H1 (cell line): ENCODE measurements at regions not wholly inside any gene's neighbourhood (a gene's known extent, or its start where the extent isn't known, plus 50 kb on each side); places are given as distances from the start of the nearest gene placed in this dataset.

Source experiments
- CTCF ChIA-PET: fragments of 300-600 bp; sonication (Branson Sonifier 250); formaldehyde crosslinking; loops from one replicate; lab custom pipeline; 2021; ENCODE audit not compliant: partially characterized antibody; lab: Charles Lee
- POLR2A ChIA-PET: fragments of 300-600 bp; sonication (Branson Sonifier 250); formaldehyde crosslinking; loops from one replicate; lab custom pipeline; 2021; ENCODE audit warnings: inconsistent platforms; ENCODE audit not compliant: partially characterized antibody; lab: Charles Lee
- DNase-seq, 2 experiments: peaks; one replicate each; pipeline versions ENCODE4 v3.0.0 to v3.0.0-alpha.2; 2010 to 2022; ENCODE audit warnings: low spot score in 2 of 2, low read depth in 1 of 2, mixed read lengths in 1 of 2
- FAIRE-seq: peaks from 2 replicates; lab custom pipeline; 2011; peaks lifted over from hg19 to GRCh38; lab: Jason Lieb, UNC
- H2AFZ ChIP-seq: 2 replicates; pipeline ENCODE4 v1.8.1; 2012; ENCODE audit warnings: low read length, inconsistent platforms
- H2AK5ac ChIP-seq: 2 replicates; pipeline ENCODE4 v1.6.1; 2013; ENCODE audit warnings: low read depth, low read length
- H2BK120ac ChIP-seq: replicated peaks from 2 replicates; pipeline ENCODE3; 2013; ENCODE audit warnings: low read depth, low read length, inconsistent platforms
- H2BK12ac ChIP-seq: 2 replicates; pipeline ENCODE4 v1.6.1; 2013; ENCODE audit warnings: low read depth, low read length
- H2BK15ac ChIP-seq: 2 replicates; pipeline ENCODE4 v1.6.1; 2013; ENCODE audit warnings: low read length
- H2BK20ac ChIP-seq: 2 replicates; pipeline ENCODE4 v1.6.1; 2013; ENCODE audit warnings: low read length
- H2BK5ac ChIP-seq: 2 replicates; pipeline ENCODE4 v1.6.1; 2013; ENCODE audit warnings: low read depth, low read length
- H3K14ac ChIP-seq: 2 replicates; pipeline ENCODE4 v1.6.1; 2013; ENCODE audit warnings: inconsistent platforms; ENCODE audit not compliant: insufficient read length
- H3K18ac ChIP-seq: 2 replicates; pipeline ENCODE4 v1.6.1; 2013; ENCODE audit warnings: low read length; ENCODE audit errors: extremely low read depth
- H3K23ac ChIP-seq: 2 replicates; pipeline ENCODE4 v1.6.1; 2013; ENCODE audit warnings: inconsistent platforms; ENCODE audit not compliant: insufficient read length
- H3K23me2 ChIP-seq: 2 replicates; pipeline ENCODE4 v1.6.1; 2013; ENCODE audit warnings: low read depth, low read length
- H3K27ac ChIP-seq: 2 replicates; pipeline ENCODE4 v1.6.1; 2011; ENCODE audit warnings: low read depth, low read length, inconsistent platforms
- H3K27me3 ChIP-seq, 4 experiments: replicated peaks in 1 of 4; 1 replicate in 1 of 4; 2 replicates in 3 of 4; pipeline versions ENCODE4 v1.6.1 to v1.8.1; 2011 to 2013; ENCODE audit warnings: low read length in 3 of 4, mild to moderate bottlenecking in 3 of 4, inconsistent platforms in 2 of 4, mixed read lengths in 2 of 4, moderate library complexity in 1 of 4; ENCODE audit not compliant: control insufficient read depth in 3 of 4, insufficient read depth in 3 of 4; ENCODE audit errors: extremely low read depth in 1 of 4
- H3K36me3 ChIP-seq, 4 experiments: 2 replicates each; pipeline versions ENCODE4 v1.6.1 to v1.8.1; 2011 to 2013; ENCODE audit warnings: mild to moderate bottlenecking in 4 of 4, low read length in 3 of 4, moderate library complexity in 2 of 4, control low read depth in 1 of 4, inconsistent platforms in 1 of 4; ENCODE audit not compliant: insufficient read depth in 4 of 4, control insufficient read depth in 2 of 4
- H3K4ac ChIP-seq: replicated peaks from 2 replicates; pipeline ENCODE3; 2013; ENCODE audit warnings: low read length, low read depth, mixed read lengths, inconsistent platforms; ENCODE audit not compliant: insufficient read length
- H3K4me1 ChIP-seq, 4 experiments: replicated peaks in 1 of 4; 1 replicate in 1 of 4; 2 replicates in 3 of 4; pipeline versions ENCODE4 v1.6.1 to v1.8.1; 2011 to 2013; ENCODE audit warnings: low read length in 3 of 4, inconsistent platforms in 2 of 4, mixed read lengths in 1 of 4; ENCODE audit not compliant: insufficient read depth in 4 of 4, control insufficient read depth in 3 of 4
- H3K4me2 ChIP-seq, 2 experiments: 2 replicates each; pipeline versions ENCODE4 v1.6.1 to v1.8.1; 2011 to 2013; ENCODE audit warnings: low read depth in 2 of 2, low read length in 2 of 2, control low read depth in 1 of 2, inconsistent platforms in 1 of 2, mild to moderate bottlenecking in 1 of 2; ENCODE audit not compliant: insufficient read depth in 1 of 2
- H3K4me3 ChIP-seq, 4 experiments: fragments of 200-600, 300-600 bp in 1 of 4; sonication (generic), shearing (Covaris generic), sonication (Bioruptor Twin) in 1 of 4; 2 replicates each; pipeline versions ENCODE4 v1.5.1 to v1.8.1; 2011 to 2016; ENCODE audit warnings: low read length in 4 of 4, low read depth in 3 of 4, control low read depth in 2 of 4, inconsistent platforms in 2 of 4, mild to moderate bottlenecking in 2 of 4, mixed read lengths in 1 of 4, moderate library complexity in 1 of 4; ENCODE audit not compliant: insufficient read depth in 2 of 4; ENCODE audit errors: extremely low read depth in 1 of 4
- H3K56ac ChIP-seq: replicated peaks from 2 replicates; pipeline ENCODE3; 2013; ENCODE audit warnings: low read depth, mild to moderate bottlenecking, mixed read lengths, low read length, inconsistent platforms; ENCODE audit not compliant: insufficient read length
- H3K79me1 ChIP-seq: 2 replicates; pipeline ENCODE4 v1.6.1; 2013; ENCODE audit warnings: low read depth, low read length, control low read depth
- H3K79me2 ChIP-seq, 2 experiments: 2 replicates each; pipeline versions ENCODE4 v1.6.1 to v1.8.1; 2012 to 2013; ENCODE audit warnings: low read length in 2 of 2, mild to moderate bottlenecking in 2 of 2, inconsistent platforms in 1 of 2; ENCODE audit not compliant: insufficient read depth in 2 of 2, control insufficient read depth in 1 of 2
- H3K9ac ChIP-seq, 4 experiments: replicated peaks in 1 of 4; 1 replicate in 1 of 4; 2 replicates in 3 of 4; pipeline versions ENCODE4 v1.6.1 to v1.8.1; 2011 to 2013; ENCODE audit warnings: low read depth in 3 of 4, low read length in 3 of 4, control low read depth in 2 of 4, mild to moderate bottlenecking in 2 of 4, moderate library complexity in 2 of 4, inconsistent platforms in 1 of 4; ENCODE audit errors: extremely low read depth in 1 of 4
- H3K9me3 ChIP-seq, 2 experiments: 2 replicates each; pipeline versions ENCODE4 v1.6.1 to v1.8.1; 2012 to 2013; ENCODE audit warnings: mild to moderate bottlenecking in 2 of 2, moderate library complexity in 2 of 2, control low read depth in 1 of 2, inconsistent platforms in 1 of 2, low read depth in 1 of 2, low read length in 1 of 2, mixed read lengths in 1 of 2; ENCODE audit not compliant: insufficient read depth in 2 of 2
- H4K20me1 ChIP-seq, 2 experiments: replicated peaks in 1 of 2; 2 replicates each; pipeline versions ENCODE3 to v1.8.1; 2011 to 2013; ENCODE audit warnings: inconsistent platforms in 2 of 2, low read length in 2 of 2, mild to moderate bottlenecking in 1 of 2; ENCODE audit not compliant: insufficient read depth in 2 of 2, control insufficient read depth in 1 of 2
- H4K5ac ChIP-seq: 2 replicates; pipeline ENCODE4 v1.6.1; 2013; ENCODE audit warnings: low read length, low read depth, mixed read lengths, inconsistent platforms; ENCODE audit not compliant: insufficient read length
- H4K8ac ChIP-seq: 2 replicates; pipeline ENCODE4 v1.8.0; 2013; ENCODE audit warnings: mild to moderate bottlenecking, moderate library complexity, low read length, inconsistent platforms; ENCODE audit not compliant: insufficient read depth; ENCODE audit errors: extremely low read depth
- H4K91ac ChIP-seq: replicated peaks from 2 replicates; pipeline ENCODE3; 2013; ENCODE audit warnings: low read length, mixed read lengths, inconsistent platforms; ENCODE audit not compliant: insufficient read length
- CBX5 ChIP-seq: fragments of 300-800, 300-1000 bp; sonication (generic); IDR thresholded peaks from 2 replicates; pipeline ENCODE4 v1.7.1; 2016; ENCODE audit warnings: antibody characterized with exemption, low read length, low read depth
- CREB1 ChIP-seq: IDR thresholded peaks from 2 replicates; pipeline ENCODE4 v1.6.1; 2012; ENCODE audit warnings: inconsistent platforms
- EZH2 ChIP-seq: fragments of 200-600 bp; sonication (generic); IDR thresholded peaks from 2 replicates; pipeline ENCODE4 v1.7.1; 2012; ENCODE audit warnings: low read depth, mild to moderate bottlenecking, moderate library complexity, low read length, inconsistent platforms; ENCODE audit not compliant: severe bottlenecking
- FOSL1 ChIP-seq: IDR thresholded peaks from 2 replicates; pipeline ENCODE4 v1.6.1; 2011; ENCODE audit warnings: mild to moderate bottlenecking, low read depth, low read length, moderate library complexity; ENCODE audit not compliant: insufficient read depth
- JUN ChIP-seq: IDR thresholded peaks from 2 replicates; pipeline ENCODE4 v1.6.1; 2011; ENCODE audit warnings: low read depth, mild to moderate bottlenecking, improper control_type of control experiment, low read length
- KDM4A ChIP-seq: IDR thresholded peaks from one replicate; pipeline ENCODE4 v1.7.1; 2012; ENCODE audit warnings: low read depth, mild to moderate bottlenecking, moderate library complexity, low read length, inconsistent platforms; ENCODE audit not compliant: severe bottlenecking
- MAX ChIP-seq: IDR thresholded peaks from 2 replicates; pipeline ENCODE4 v1.6.1; 2012; ENCODE audit warnings: inconsistent platforms
- PHF8 ChIP-seq: fragments of 200-600 bp; sonication (generic); conservative IDR thresholded peaks from 2 replicates; pipeline ENCODE4 v1.7.1; 2012; ENCODE audit warnings: low read depth, mild to moderate bottlenecking, inconsistent platforms, low read length, moderate library complexity
- POU5F1 ChIP-seq: IDR thresholded peaks from 2 replicates; pipeline ENCODE4 v1.6.1; 2011; ENCODE audit warnings: low read depth, mild to moderate bottlenecking, low read length, moderate library complexity
- SIRT6 ChIP-seq: IDR thresholded peaks from one replicate; pipeline ENCODE4 v1.7.1; 2012; ENCODE audit warnings: low read length, inconsistent platforms
- SP1 ChIP-seq: IDR thresholded peaks from 2 replicates; pipeline ENCODE4 v1.6.1; 2011; ENCODE audit warnings: low read depth, low read length
- WGBS, 2 experiments: shearing (Covaris generic) in 1 of 2; methylation state at CpG; one replicate each; pipeline versions ENCODE4 v1.1.6 to v1.1.7; 2013 to 2015; ENCODE audit warnings: low lambda C conversion rate in 2 of 2, mixed read lengths in 2 of 2, inconsistent platforms in 1 of 2, low coverage in 1 of 2, missing lambda C conversion rate in 1 of 2; ENCODE audit not compliant: insufficient replicate concordance in 2 of 2, insufficient coverage in 1 of 2, insufficient read length in 1 of 2; ENCODE audit errors: extremely low coverage in 1 of 2, missing lambda C conversion rate in 1 of 2; 5-methylcytosine and 5-hydroxymethylcytosine counted together
- TF ChIP-seq, protein P1 (sequence below): IDR thresholded peaks from 2 replicates; pipeline ENCODE4 v1.6.1; 2012; ENCODE audit warnings: inconsistent platforms

DNA sequence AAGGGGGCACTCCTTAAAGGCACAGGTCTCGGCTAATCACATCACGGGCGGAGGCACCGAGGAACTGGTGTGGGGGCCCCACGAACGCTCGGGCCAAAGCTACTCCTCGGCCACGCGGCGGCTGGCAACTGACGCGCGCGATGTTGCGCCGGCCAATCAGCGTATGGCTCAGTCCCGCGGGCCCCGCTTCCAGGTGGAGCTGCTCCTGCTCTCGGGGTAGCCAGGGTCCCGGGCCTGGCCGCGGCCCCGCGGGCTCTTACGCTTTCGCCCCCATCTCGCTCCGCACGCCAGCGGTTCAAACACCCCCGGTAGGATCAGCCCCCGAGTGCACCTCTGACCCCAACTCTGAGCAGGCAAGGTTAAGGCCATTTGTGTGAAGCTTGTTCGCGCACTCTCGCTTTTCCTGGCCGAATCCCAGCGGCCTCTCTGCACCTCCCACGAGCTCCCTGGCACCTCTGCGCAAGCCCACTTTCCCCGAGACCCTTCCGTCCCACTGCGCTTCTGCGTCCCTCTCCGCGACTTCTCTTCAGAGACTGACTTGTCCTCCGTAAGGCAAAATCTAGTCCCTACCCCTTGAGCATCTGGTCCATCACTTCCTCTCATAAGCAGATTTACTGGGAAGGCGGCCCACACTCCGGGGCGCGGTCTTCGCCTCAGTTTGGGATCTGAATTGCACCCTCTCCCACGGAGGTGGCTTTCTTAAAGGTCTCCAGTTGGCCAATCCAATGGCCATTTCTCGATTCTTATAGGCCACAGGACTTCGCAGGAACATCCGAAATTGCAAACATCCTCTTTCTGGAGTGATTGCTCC is 200.9 kb upstream of the TBX20 start:
- no peak overlapping the region for H2BK5ac ChIP-seq
- no peak overlapping the region for H4K5ac ChIP-seq
- H3K23ac ChIP-seq, result no peak overlapping the region
- peak overlapping the region; percentile 41 to 61 (median 54) for H3K4me3 ChIP-seq
- FAIRE-seq (no peak), DNase-seq (no peak)
- no peak overlapping the region; the same call in 1 of the 2 replicates for H3K18ac ChIP-seq
- peaks cover 3% of the 10 kb centered on the region; the same call in 1 of the 2 replicates for H3K23me2 ChIP-seq
- 0 out of 4 replicates have a peak, but pooled peaks cover 0 to 5% of the 10 kb centered on the region in 2 experiments for H3K9me3 ChIP-seq
- H4K20me1 ChIP-seq, result no peaks in the 10 kb centered on the region
- peak overlapping the region; percentile 81 to 85 for H3K4me2 ChIP-seq
- CTCF ChIA-PET, result interaction anchor here (0.6 to 2.2 kb wide), 10 partner anchors 9 to 809 kb away, joined by 3 to 7 read pairs (median 4); no protein-coding TSS in a partner anchor
- WGBS, 2 experiments, result 47% methylated on average over 54 of the region's 58 CpGs; no CpG with 5 or more reads in 1 of the 2 experiments
- POLR2A ChIA-PET, result no interaction called here
- peak overlapping the region; percentile 93 for H2AFZ ChIP-seq
- no peaks in the 10 kb centered on the region for H3K36me3 ChIP-seq
- H4K91ac ChIP-seq, result no peak overlapping the region
- H4K8ac ChIP-seq, result peak overlapping the region; percentile 7
- no peaks in the 10 kb centered on the region for H3K4me1 ChIP-seq
- H2AK5ac ChIP-seq, result no peak overlapping the region
- no peaks in the 10 kb centered on the region for H3K79me1 ChIP-seq
- H3K9ac ChIP-seq, result no peak overlapping the region; a peak in 2 of 7 replicates
- H3K56ac ChIP-seq, result no peak overlapping the region
- H3K79me2 ChIP-seq, result no peaks in the 10 kb centered on the region
- no peak overlapping the region for H3K14ac ChIP-seq
- peaks cover 2 to 27% (median 14%) of the 10 kb centered on the region in 4 experiments; a peak in 6 of 7 replicates for H3K27me3 ChIP-seq
- peak overlapping the region; percentile 43; the same call in 1 of the 2 replicates for H2BK12ac ChIP-seq
- H3K4ac ChIP-seq, result no peak overlapping the region
- no peak overlapping the region for H2BK15ac ChIP-seq
- H2BK120ac ChIP-seq, result no peak overlapping the region
- no peak overlapping the region for H2BK20ac ChIP-seq
- H3K27ac ChIP-seq, result no peak overlapping the region
- TF ChIP-seq KDM4A (peak; percentile 92), POU5F1 (no peak), SIRT6 (no peak), CBX5 (no peak), SP1 (no peak), MAX (peak; percentile 78), PHF8 (no peak), JUN (no peak), CREB1 (0 out of 2 replicates have a peak, but pooled peaks have one; percentile 18), EZH2 (peak; percentile 42), FOSL1 (no peak)
- TF ChIP-seq, protein P1, sequence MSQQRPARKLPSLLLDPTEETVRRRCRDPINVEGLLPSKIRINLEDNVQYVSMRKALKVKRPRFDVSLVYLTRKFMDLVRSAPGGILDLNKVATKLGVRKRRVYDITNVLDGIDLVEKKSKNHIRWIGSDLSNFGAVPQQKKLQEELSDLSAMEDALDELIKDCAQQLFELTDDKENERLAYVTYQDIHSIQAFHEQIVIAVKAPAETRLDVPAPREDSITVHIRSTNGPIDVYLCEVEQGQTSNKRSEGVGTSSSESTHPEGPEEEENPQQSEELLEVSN, result peak; percentile 80
